ENCODE measurements at regions not wholly inside any gene's neighbourhood (a gene's known extent, or its start where the extent isn't known, plus 50 kb on each side); places are given as distances from the start of the nearest gene placed in this dataset.

DNA sequence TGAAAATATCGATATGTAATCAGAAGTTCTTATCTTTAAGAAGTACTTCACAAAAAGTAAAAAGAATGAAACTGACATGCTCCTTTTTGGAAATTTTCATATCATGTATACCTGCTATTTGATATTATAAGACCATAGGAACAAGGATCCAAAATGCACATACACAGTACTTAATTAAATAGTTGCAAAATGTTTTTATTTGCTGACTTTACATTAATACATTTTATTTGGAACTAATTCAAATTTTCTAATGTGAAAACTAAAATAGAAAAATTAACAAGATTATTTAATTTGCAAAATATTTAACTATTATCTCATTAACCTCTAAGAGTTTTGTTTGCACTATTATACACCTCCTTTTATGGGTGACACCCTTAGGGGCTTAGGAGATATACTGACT, 155.0 kb downstream of the TRAM1L1 start:
- WGBS (ENCODE audit: low lambda C conversion rate): 87% methylated on average over 1 of the region's 1 CpG
- CTCF ChIA-PET: interaction anchor here (1.0 to 1.1 kb wide), 2 partner anchors 163 to 1104 kb away, joined by 3 to 4 read pairs; no protein-coding TSS in a partner anchor
- Histone ChIP-seq H3K4me2 (no peak overlapping the region), H3K4me3 (ENCODE audit: low read depth in 2 of 2, low read length in 1 of 2) (no peak overlapping the region), H3K9ac (no peak overlapping the region), H3K79me2 (ENCODE audit: insufficient read depth) (no peaks in the 10 kb centered on the region), H4K20me1 (ENCODE audit: insufficient read depth) (no peaks in the 10 kb centered on the region), H2AFZ (ENCODE audit: low read depth) (no peak overlapping the region), H3K27me3 (ENCODE audit: insufficient read depth) (no peaks in the 10 kb centered on the region), H3K27ac (ENCODE audit: low read depth in 2 of 2, low read length in 1 of 2) (no peak overlapping the region), H3K9me2 (no peaks in the 10 kb centered on the region), H3K36me3 (replicated peaks in 1 of 2; ENCODE audit: control insufficient read depth in 1 of 2, insufficient read depth in 2 of 2, low read length in 1 of 2) (no peaks in the 10 kb centered on the region), H3K4me1 (ENCODE audit: control insufficient read depth in 1 of 2, insufficient read depth in 2 of 2, low read depth in 1 of 2, low read length in 1 of 2) (no peaks in the 10 kb centered on the region; a peak in 2 of 4 replicates), H3F3A (replicated peaks; ENCODE audit: insufficient read depth) (no peaks in the 10 kb centered on the region), H3K9me3 (no peaks in the 10 kb centered on the region)
- TF ChIP-seq GABPA (IDR thresholded peaks at IDR 0.05; ENCODE audit: low read depth) (no peak), FOXJ3 (CRISPR knock-in tag; IDR thresholded peaks at IDR 0.05) (no peak), NRF1 (IDR thresholded peaks at IDR 0.05; ENCODE audit: low read depth, low read length) (no peak)
- DNase-seq: no peak
- POLR2A ChIA-PET: no interaction called here

DNA sequence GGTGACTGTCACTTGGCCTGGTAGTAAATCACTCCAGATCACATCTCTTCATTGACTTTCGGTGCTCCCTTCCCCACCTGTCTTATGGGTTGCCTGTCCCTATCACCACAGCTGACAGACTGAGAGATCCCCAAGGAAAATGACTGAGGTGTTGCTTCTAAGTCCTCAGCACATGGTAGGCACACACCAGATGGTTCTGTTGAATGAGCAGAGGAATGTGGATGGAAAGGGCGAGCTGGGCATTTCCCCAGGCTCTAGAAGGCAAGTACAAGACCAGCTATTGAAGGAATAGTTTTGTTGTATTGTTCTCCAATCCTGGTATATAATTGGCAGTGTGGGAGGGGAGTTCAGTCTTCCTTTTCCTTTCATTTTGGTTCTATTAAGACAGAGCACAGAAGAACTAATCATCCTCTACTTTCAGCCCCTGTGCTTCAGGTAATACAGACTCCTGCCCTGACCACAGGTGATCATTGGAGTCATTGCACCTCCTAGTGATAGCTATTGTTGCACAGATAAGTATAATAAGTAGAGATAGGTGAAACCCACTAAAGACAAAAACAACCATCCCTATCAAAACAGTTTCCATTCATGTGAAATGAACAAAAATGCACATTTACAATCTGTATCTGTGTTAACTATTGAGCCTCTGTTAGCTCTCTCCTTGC, 158.6 kb downstream of the TRAM1L1 start:
- no peaks in the 10 kb centered on the region; a peak in 2 of 4 replicates for H3K4me1 ChIP-seq (ENCODE audit: control insufficient read depth in 1 of 2, insufficient read depth in 2 of 2, low read depth in 1 of 2, low read length in 1 of 2)
- no peak overlapping the region for H2AFZ ChIP-seq (ENCODE audit: low read depth)
- TF ChIP-seq FOXJ3 (CRISPR knock-in tag; IDR thresholded peaks at IDR 0.05) (no peak), TCF12 (IDR thresholded peaks at IDR 0.05) (no peak), RAD21 (IDR thresholded peaks at IDR 0.05; ENCODE audit: low read length) (peak; percentile 36)
- TF ChIP-seq, protein P1, sequence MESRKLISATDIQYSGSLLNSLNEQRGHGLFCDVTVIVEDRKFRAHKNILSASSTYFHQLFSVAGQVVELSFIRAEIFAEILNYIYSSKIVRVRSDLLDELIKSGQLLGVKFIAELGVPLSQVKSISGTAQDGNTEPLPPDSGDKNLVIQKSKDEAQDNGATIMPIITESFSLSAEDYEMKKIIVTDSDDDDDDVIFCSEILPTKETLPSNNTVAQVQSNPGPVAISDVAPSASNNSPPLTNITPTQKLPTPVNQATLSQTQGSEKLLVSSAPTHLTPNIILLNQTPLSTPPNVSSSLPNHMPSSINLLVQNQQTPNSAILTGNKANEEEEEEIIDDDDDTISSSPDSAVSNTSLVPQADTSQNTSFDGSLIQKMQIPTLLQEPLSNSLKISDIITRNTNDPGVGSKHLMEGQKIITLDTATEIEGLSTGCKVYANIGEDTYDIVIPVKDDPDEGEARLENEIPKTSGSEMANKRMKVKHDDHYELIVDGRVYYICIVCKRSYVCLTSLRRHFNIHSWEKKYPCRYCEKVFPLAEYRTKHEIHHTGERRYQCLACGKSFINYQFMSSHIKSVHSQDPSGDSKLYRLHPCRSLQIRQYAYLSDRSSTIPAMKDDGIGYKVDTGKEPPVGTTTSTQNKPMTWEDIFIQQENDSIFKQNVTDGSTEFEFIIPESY (IDR thresholded peaks at IDR 0.05; ENCODE audit: borderline replicate concordance, low read depth): no peak
- no peak overlapping the region for H3K27ac ChIP-seq (ENCODE audit: low read depth in 2 of 2, low read length in 1 of 2)
- H4K20me1 ChIP-seq (ENCODE audit: insufficient read depth): no peaks in the 10 kb centered on the region
- H3F3A ChIP-seq (replicated peaks; ENCODE audit: insufficient read depth): no peaks in the 10 kb centered on the region
- 43% methylated on average over 2 of the region's 2 CpGs for WGBS (ENCODE audit: low lambda C conversion rate)
- no peak overlapping the region for H3K4me3 ChIP-seq (ENCODE audit: low read depth in 2 of 2, low read length in 1 of 2)
- H3K9me3 ChIP-seq: no peaks in the 10 kb centered on the region
- H3K9me2 ChIP-seq: no peaks in the 10 kb centered on the region; the same call in 1 of the 2 replicates
- CTCF ChIA-PET: no interaction called here
- H3K79me2 ChIP-seq (ENCODE audit: insufficient read depth): no peaks in the 10 kb centered on the region
- no peak overlapping the region for H3K4me2 ChIP-seq
- no peaks in the 10 kb centered on the region; the same call in 1 of the 2 replicates for H3K27me3 ChIP-seq (ENCODE audit: insufficient read depth)
- no peak overlapping the region for H3K9ac ChIP-seq
- no peak for DNase-seq
- H3K36me3 ChIP-seq (replicated peaks in 1 of 2; ENCODE audit: control insufficient read depth in 1 of 2, insufficient read depth in 2 of 2, low read length in 1 of 2): no peaks in the 10 kb centered on the region
- POLR2A ChIA-PET: no interaction called here

DNA sequence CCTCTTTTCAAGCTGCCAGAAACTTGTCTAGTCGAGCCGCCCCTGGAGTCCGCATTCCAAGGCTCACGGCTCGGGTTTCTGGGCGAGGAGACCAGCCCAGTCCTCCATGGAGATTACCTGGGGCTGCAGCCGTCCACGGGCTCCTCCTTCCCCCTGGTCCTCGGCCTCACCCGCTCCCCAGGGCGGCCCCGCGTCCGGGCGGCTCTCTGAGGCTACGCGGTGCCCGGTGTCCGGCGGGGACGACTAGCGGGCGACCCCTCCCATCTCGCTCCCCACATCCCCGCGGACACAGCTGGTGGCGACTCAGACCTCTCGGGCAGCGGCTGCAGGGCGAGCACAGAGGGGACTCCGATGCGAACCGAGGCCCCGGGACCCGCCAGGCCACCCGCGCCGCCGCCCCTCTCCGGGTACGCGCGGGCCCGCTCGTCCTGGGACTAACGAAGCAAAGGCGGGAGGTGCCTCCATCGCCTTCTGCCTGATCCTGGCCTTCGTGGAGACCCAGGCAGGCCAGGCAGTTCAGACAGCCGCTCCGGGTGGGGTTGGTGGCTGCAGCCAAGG, 159.4 kb downstream of the TRAM1L1 start:
- H3K27ac ChIP-seq (ENCODE audit: low read depth in 2 of 2, low read length in 1 of 2): no peak overlapping the region; a peak in 1 of 4 replicates
- no peaks in the 10 kb centered on the region for H4K20me1 ChIP-seq (ENCODE audit: insufficient read depth)
- H3F3A ChIP-seq (replicated peaks; ENCODE audit: insufficient read depth): no peaks in the 10 kb centered on the region
- no peaks in the 10 kb centered on the region; the same call in 1 of the 2 replicates for H3K27me3 ChIP-seq (ENCODE audit: insufficient read depth)
- no peaks in the 10 kb centered on the region for H3K79me2 ChIP-seq (ENCODE audit: insufficient read depth)
- WGBS (ENCODE audit: low lambda C conversion rate): 67% methylated on average over 14 of the region's 51 CpGs
- H3K9me2 ChIP-seq: no peaks in the 10 kb centered on the region; the same call in 1 of the 2 replicates
- no peak overlapping the region for H2AFZ ChIP-seq (ENCODE audit: low read depth)
- H3K9ac ChIP-seq: no peak overlapping the region
- H3K4me3 ChIP-seq (ENCODE audit: low read depth in 2 of 2, low read length in 1 of 2): peak overlapping the region; percentile 23 to 41; a peak in 2 of 4 replicates
- H3K4me2 ChIP-seq: peak overlapping the region; percentile 57
- H3K36me3 ChIP-seq (replicated peaks in 1 of 2; ENCODE audit: control insufficient read depth in 1 of 2, insufficient read depth in 2 of 2, low read length in 1 of 2): no peaks in the 10 kb centered on the region
- ChIA-PET POLR2A (no interaction called here), CTCF (no interaction called here)
- H3K4me1 ChIP-seq (ENCODE audit: control insufficient read depth in 1 of 2, insufficient read depth in 2 of 2, low read depth in 1 of 2, low read length in 1 of 2): no peaks in the 10 kb centered on the region; a peak in 2 of 4 replicates
- peak; percentile 69 for DNase-seq
- H3K9me3 ChIP-seq: no peaks in the 10 kb centered on the region
- TF ChIP-seq SIN3A (IDR thresholded peaks at IDR 0.05; ENCODE audit: borderline replicate concordance, low read depth, low read length) (no peak), TAF1 (IDR thresholded peaks at IDR 0.05; ENCODE audit: borderline replicate concordance, low read depth, low read length) (no peak), FOXM1 (IDR thresholded peaks at IDR 0.05; ENCODE audit: low read depth) (no peak), JUND (IDR thresholded peaks at IDR 0.05) (no peak), MAX (IDR thresholded peaks at IDR 0.05; ENCODE audit: low read depth) (no peak), POLR2AphosphoS5 (IDR thresholded peaks at IDR 0.05; ENCODE audit: low read depth, low read length) (no peak), RXRA (IDR thresholded peaks at IDR 0.05; ENCODE audit: borderline replicate concordance, low read depth) (no peak), GABPA (IDR thresholded peaks at IDR 0.05; ENCODE audit: low read depth) (no peak), EP300 (IDR thresholded peaks at IDR 0.05; ENCODE audit: borderline replicate concordance in 1 of 2, low read depth in 1 of 2, low read length in 1 of 2) (no peak), CHD2 (IDR thresholded peaks at IDR 0.05; ENCODE audit: low read length, partially characterized antibody) (no peak), MEF2A (IDR thresholded peaks at IDR 0.05; ENCODE audit: borderline replicate concordance, low read depth) (no peak)
